Mammary epithelial cell (primary cell): ENCODE measurements at regions not wholly inside any gene's neighbourhood (a gene's known extent, or its start where the extent isn't known, plus 50 kb on each side); places are given as distances from the start of the nearest gene placed in this dataset.
"Not testable (repeated sequence)": the region's sequence is repeated elsewhere in the genome, so short reads cannot be mapped to it uniquely, and the experiment has no call there.

Experiments
- EZH2 ChIP-seq: IDR thresholded peaks from 2 replicates; pipeline ENCODE4 v1.6.1; 2012; ENCODE audit warnings: low read length, inconsistent platforms, borderline replicate concordance
- TF ChIP-seq, protein P1 (sequence below), 2 donors: IDR thresholded peaks in 1 of 2; conservative IDR thresholded peaks in 1 of 2; 2 replicates each; pipeline ENCODE4 v1.5.1; 2011 to 2012; ENCODE audit warnings: inconsistent platforms in 2 of 2, low read length in 2 of 2, mild to moderate bottlenecking in 2 of 2, control low read depth in 1 of 2, low read depth in 1 of 2; ENCODE audit not compliant: insufficient read depth in 1 of 2; ENCODE audit errors: extremely low read depth in 1 of 2

DNA sequence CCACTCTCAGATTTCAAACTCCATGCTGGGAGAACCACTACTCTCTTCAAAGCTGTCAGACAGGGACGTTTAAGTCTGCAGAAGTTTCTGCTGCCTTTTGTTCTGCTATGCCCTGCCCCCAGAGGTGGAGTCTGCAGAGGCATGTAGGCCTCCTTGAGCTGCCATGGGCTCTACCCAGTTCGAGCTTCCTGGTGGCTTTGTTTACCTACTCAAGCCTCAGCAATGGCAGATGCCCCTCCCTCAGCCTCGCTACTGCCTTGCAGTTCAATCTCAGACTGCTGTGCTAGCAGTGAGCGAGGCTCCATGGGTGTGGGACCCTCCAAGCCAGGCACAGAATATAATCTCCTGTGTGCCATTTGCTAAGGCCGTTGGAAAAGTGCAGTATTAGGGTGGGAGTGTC lies 51.4 kb upstream of the FAM13C start:
- TF ChIP-seq, protein P1, sequence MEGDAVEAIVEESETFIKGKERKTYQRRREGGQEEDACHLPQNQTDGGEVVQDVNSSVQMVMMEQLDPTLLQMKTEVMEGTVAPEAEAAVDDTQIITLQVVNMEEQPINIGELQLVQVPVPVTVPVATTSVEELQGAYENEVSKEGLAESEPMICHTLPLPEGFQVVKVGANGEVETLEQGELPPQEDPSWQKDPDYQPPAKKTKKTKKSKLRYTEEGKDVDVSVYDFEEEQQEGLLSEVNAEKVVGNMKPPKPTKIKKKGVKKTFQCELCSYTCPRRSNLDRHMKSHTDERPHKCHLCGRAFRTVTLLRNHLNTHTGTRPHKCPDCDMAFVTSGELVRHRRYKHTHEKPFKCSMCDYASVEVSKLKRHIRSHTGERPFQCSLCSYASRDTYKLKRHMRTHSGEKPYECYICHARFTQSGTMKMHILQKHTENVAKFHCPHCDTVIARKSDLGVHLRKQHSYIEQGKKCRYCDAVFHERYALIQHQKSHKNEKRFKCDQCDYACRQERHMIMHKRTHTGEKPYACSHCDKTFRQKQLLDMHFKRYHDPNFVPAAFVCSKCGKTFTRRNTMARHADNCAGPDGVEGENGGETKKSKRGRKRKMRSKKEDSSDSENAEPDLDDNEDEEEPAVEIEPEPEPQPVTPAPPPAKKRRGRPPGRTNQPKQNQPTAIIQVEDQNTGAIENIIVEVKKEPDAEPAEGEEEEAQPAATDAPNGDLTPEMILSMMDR (conservative IDR thresholded peaks at IDR 0.05 in 1 of 2, IDR thresholded peaks at IDR 0.05 in 1 of 2; ENCODE audit: extremely low read depth in 1 of 2, insufficient read depth in 1 of 2, low read depth in 1 of 2, low read length in 2 of 2), result not testable (repeated sequence)
- not testable (repeated sequence) for TF ChIP-seq EZH2
